ENCODE measurements at regions not wholly inside any gene's neighbourhood (a gene's known extent, or its start where the extent isn't known, plus 50 kb on each side); places are given as distances from the start of the nearest gene placed in this dataset.
A peak's percentile ranks its signal among the peaks of the same experiment; 100 is the strongest.

GRCh38 chr3:177813322-177813721 lies 616.0 kb upstream of the TBL1XR1 start:
- H3K9ac ChIP-seq (ENCODE audit: low read length in 5 of 5): no peak overlapping the region
- no peaks in the 10 kb centered on the region for H3K9me3 ChIP-seq (ENCODE audit: control insufficient read depth in 5 of 5, low read length in 5 of 5)
- no peaks in the 10 kb centered on the region for H3K27me3 ChIP-seq (ENCODE audit: control insufficient read depth in 5 of 5, insufficient read depth in 4 of 5, low read length in 5 of 5)
- H3K4me1 ChIP-seq (ENCODE audit: control insufficient read depth in 5 of 5, insufficient read depth in 5 of 5, low read length in 5 of 5): peaks cover 8 to 63% (median 38%) of the 10 kb centered on the region in 5 donors
- H3K4me3 ChIP-seq (ENCODE audit: low read depth in 1 of 5, low read length in 5 of 5): no peak overlapping the region
- peak overlapping the region; percentile 52 for H3K27ac ChIP-seq (ENCODE audit: low read depth, low read length)
- no peaks in the 10 kb centered on the region for H3K36me3 ChIP-seq (ENCODE audit: control insufficient read depth in 5 of 5, insufficient read depth in 5 of 5, low read length in 5 of 5)

- no peaks in the 10 kb centered on the region for H3K9me3 ChIP-seq (ENCODE audit: control insufficient read depth in 5 of 5, low read length in 5 of 5)
- H3K27me3 ChIP-seq (ENCODE audit: control insufficient read depth in 5 of 5, insufficient read depth in 4 of 5, low read length in 5 of 5): no peaks in the 10 kb centered on the region
- H3K9ac ChIP-seq (ENCODE audit: low read length in 5 of 5): peak overlapping the region in 3 of 5 donors; percentile 21 to 69 (median 56)
- no peaks in the 10 kb centered on the region for H3K36me3 ChIP-seq (ENCODE audit: control insufficient read depth in 5 of 5, insufficient read depth in 5 of 5, low read length in 5 of 5)
- H3K4me1 ChIP-seq (ENCODE audit: control insufficient read depth in 5 of 5, insufficient read depth in 5 of 5, low read length in 5 of 5): peaks cover 6 to 60% (median 46%) of the 10 kb centered on the region in 5 donors
- peak overlapping the region; percentile 91 for H3K27ac ChIP-seq (ENCODE audit: low read depth, low read length)
- no peak overlapping the region for H3K4me3 ChIP-seq (ENCODE audit: low read depth in 1 of 5, low read length in 5 of 5)
Measured at GRCh38 chr3:177816667-177817208, 619.5 kb upstream of the TBL1XR1 start.

- Histone ChIP-seq H3K4me3 (ENCODE audit: low read depth in 1 of 5, low read length in 5 of 5) (no peak overlapping the region), H3K9ac (ENCODE audit: low read length in 5 of 5) (no peak overlapping the region), H3K4me1 (ENCODE audit: control insufficient read depth in 5 of 5, insufficient read depth in 5 of 5, low read length in 5 of 5) (peaks cover 6 to 62% (median 45%) of the 10 kb centered on the region in 5 donors), H3K27ac (ENCODE audit: low read depth, low read length) (peak overlapping the region; percentile 91), H3K27me3 (ENCODE audit: control insufficient read depth in 5 of 5, insufficient read depth in 4 of 5, low read length in 5 of 5) (no peaks in the 10 kb centered on the region), H3K36me3 (ENCODE audit: control insufficient read depth in 5 of 5, insufficient read depth in 5 of 5, low read length in 5 of 5) (no peaks in the 10 kb centered on the region), H3K9me3 (ENCODE audit: control insufficient read depth in 5 of 5, low read length in 5 of 5) (no peaks in the 10 kb centered on the region)
Measured at GRCh38 chr3:177817751-177818150, 620.5 kb upstream of the TBL1XR1 start.

- Histone ChIP-seq H3K9ac (ENCODE audit: low read length in 5 of 5) (no peak overlapping the region), H3K27ac (ENCODE audit: low read depth, low read length) (peak overlapping the region; percentile 91), H3K9me3 (ENCODE audit: control insufficient read depth in 5 of 5, low read length in 5 of 5) (no peaks in the 10 kb centered on the region), H3K27me3 (ENCODE audit: control insufficient read depth in 5 of 5, insufficient read depth in 4 of 5, low read length in 5 of 5) (no peaks in the 10 kb centered on the region), H3K4me1 (ENCODE audit: control insufficient read depth in 5 of 5, insufficient read depth in 5 of 5, low read length in 5 of 5) (peaks cover 8 to 57% (median 49%) of the 10 kb centered on the region in 5 donors), H3K36me3 (ENCODE audit: control insufficient read depth in 5 of 5, insufficient read depth in 5 of 5, low read length in 5 of 5) (no peaks in the 10 kb centered on the region), H3K4me3 (ENCODE audit: low read depth in 1 of 5, low read length in 5 of 5) (no peak overlapping the region)
Measured at GRCh38 chr3:177818712-177819240, 621.5 kb upstream of the TBL1XR1 start.

- Histone ChIP-seq H3K9me3 (ENCODE audit: control insufficient read depth in 5 of 5, low read length in 5 of 5) (no peaks in the 10 kb centered on the region), H3K4me3 (ENCODE audit: low read depth in 1 of 5, low read length in 5 of 5) (no peak overlapping the region), H3K27me3 (ENCODE audit: control insufficient read depth in 5 of 5, insufficient read depth in 4 of 5, low read length in 5 of 5) (no peaks in the 10 kb centered on the region), H3K27ac (ENCODE audit: low read depth, low read length) (no peak overlapping the region), H3K9ac (ENCODE audit: low read length in 5 of 5) (no peak overlapping the region), H3K4me1 (ENCODE audit: control insufficient read depth in 5 of 5, insufficient read depth in 5 of 5, low read length in 5 of 5) (peaks cover 14 to 66% (median 63%) of the 10 kb centered on the region in 5 donors), H3K36me3 (ENCODE audit: control insufficient read depth in 5 of 5, insufficient read depth in 5 of 5, low read length in 5 of 5) (no peaks in the 10 kb centered on the region)
Measured at GRCh38 chr3:177820683-177821316, 623.5 kb upstream of the TBL1XR1 start.

- no peaks in the 10 kb centered on the region for H3K36me3 ChIP-seq (ENCODE audit: control insufficient read depth in 5 of 5, insufficient read depth in 5 of 5, low read length in 5 of 5)
- H3K9ac ChIP-seq (ENCODE audit: low read length in 5 of 5): no peak overlapping the region
- no peak overlapping the region for H3K4me3 ChIP-seq (ENCODE audit: low read depth in 1 of 5, low read length in 5 of 5)
- H3K27ac ChIP-seq (ENCODE audit: low read depth, low read length): peak overlapping the region; percentile 6
- H3K27me3 ChIP-seq (ENCODE audit: control insufficient read depth in 5 of 5, insufficient read depth in 4 of 5, low read length in 5 of 5): no peaks in the 10 kb centered on the region
- H3K4me1 ChIP-seq (ENCODE audit: control insufficient read depth in 5 of 5, insufficient read depth in 5 of 5, low read length in 5 of 5): peaks cover 8 to 55% (median 48%) of the 10 kb centered on the region in 5 donors
- no peaks in the 10 kb centered on the region for H3K9me3 ChIP-seq (ENCODE audit: control insufficient read depth in 5 of 5, low read length in 5 of 5)
Measured at GRCh38 chr3:177822681-177823096, 625.4 kb upstream of the TBL1XR1 start.

GRCh38 chr3:177823701-177824189 lies 626.5 kb upstream of the TBL1XR1 start:
- Histone ChIP-seq H3K36me3 (ENCODE audit: control insufficient read depth in 5 of 5, insufficient read depth in 5 of 5, low read length in 5 of 5) (no peaks in the 10 kb centered on the region), H3K4me1 (ENCODE audit: control insufficient read depth in 5 of 5, insufficient read depth in 5 of 5, low read length in 5 of 5) (peaks cover 8 to 51% (median 37%) of the 10 kb centered on the region in 5 donors), H3K9ac (ENCODE audit: low read length in 5 of 5) (peak overlapping the region in 1 of 5 donors; percentile 20), H3K4me3 (ENCODE audit: low read depth in 1 of 5, low read length in 5 of 5) (peak overlapping the region in 1 of 5 donors; percentile 40), H3K27me3 (ENCODE audit: control insufficient read depth in 5 of 5, insufficient read depth in 4 of 5, low read length in 5 of 5) (no peaks in the 10 kb centered on the region), H3K27ac (ENCODE audit: low read depth, low read length) (peak overlapping the region; percentile 97), H3K9me3 (ENCODE audit: control insufficient read depth in 5 of 5, low read length in 5 of 5) (no peaks in the 10 kb centered on the region)

GRCh38 chr3:177824190-177824786 lies 627.0 kb upstream of the TBL1XR1 start:
- Histone ChIP-seq H3K9ac (ENCODE audit: low read length in 5 of 5) (peak overlapping the region; percentile 21 to 78 (median 39)), H3K9me3 (ENCODE audit: control insufficient read depth in 5 of 5, low read length in 5 of 5) (no peaks in the 10 kb centered on the region), H3K36me3 (ENCODE audit: control insufficient read depth in 5 of 5, insufficient read depth in 5 of 5, low read length in 5 of 5) (no peaks in the 10 kb centered on the region), H3K4me3 (ENCODE audit: low read depth in 1 of 5, low read length in 5 of 5) (peak overlapping the region in 1 of 5 donors; percentile 40), H3K27me3 (ENCODE audit: control insufficient read depth in 5 of 5, insufficient read depth in 4 of 5, low read length in 5 of 5) (no peaks in the 10 kb centered on the region), H3K27ac (ENCODE audit: low read depth, low read length) (peak overlapping the region; percentile 97), H3K4me1 (ENCODE audit: control insufficient read depth in 5 of 5, insufficient read depth in 5 of 5, low read length in 5 of 5) (peaks cover 8 to 47% (median 34%) of the 10 kb centered on the region in 5 donors)

- no peaks in the 10 kb centered on the region for H3K36me3 ChIP-seq (ENCODE audit: control insufficient read depth in 5 of 5, insufficient read depth in 5 of 5, low read length in 5 of 5)
- H3K27me3 ChIP-seq (ENCODE audit: control insufficient read depth in 5 of 5, insufficient read depth in 4 of 5, low read length in 5 of 5): no peaks in the 10 kb centered on the region
- peak overlapping the region in 3 of 5 donors; percentile 32 to 66 (median 38) for H3K9ac ChIP-seq (ENCODE audit: low read length in 5 of 5)
- no peak overlapping the region for H3K4me3 ChIP-seq (ENCODE audit: low read depth in 1 of 5, low read length in 5 of 5)
- peaks cover 8 to 50% (median 36%) of the 10 kb centered on the region in 5 donors for H3K4me1 ChIP-seq (ENCODE audit: control insufficient read depth in 5 of 5, insufficient read depth in 5 of 5, low read length in 5 of 5)
- peak overlapping the region; percentile 97 for H3K27ac ChIP-seq (ENCODE audit: low read depth, low read length)
- H3K9me3 ChIP-seq (ENCODE audit: control insufficient read depth in 5 of 5, low read length in 5 of 5): no peaks in the 10 kb centered on the region
Measured at GRCh38 chr3:177824841-177825240, 627.6 kb upstream of the TBL1XR1 start.

- Histone ChIP-seq H3K27ac (ENCODE audit: low read depth, low read length) (no peak overlapping the region), H3K9me3 (ENCODE audit: control insufficient read depth in 5 of 5, low read length in 5 of 5) (no peaks in the 10 kb centered on the region), H3K9ac (ENCODE audit: low read length in 5 of 5) (no peak overlapping the region), H3K4me1 (ENCODE audit: control insufficient read depth in 5 of 5, insufficient read depth in 5 of 5, low read length in 5 of 5) (peaks cover 11 to 52% (median 41%) of the 10 kb centered on the region in 5 donors), H3K36me3 (ENCODE audit: control insufficient read depth in 5 of 5, insufficient read depth in 5 of 5, low read length in 5 of 5) (no peaks in the 10 kb centered on the region), H3K27me3 (ENCODE audit: control insufficient read depth in 5 of 5, insufficient read depth in 4 of 5, low read length in 5 of 5) (no peaks in the 10 kb centered on the region), H3K4me3 (ENCODE audit: low read depth in 1 of 5, low read length in 5 of 5) (no peak overlapping the region)
Measured at GRCh38 chr3:177826253-177826652, 629.0 kb upstream of the TBL1XR1 start.
